ENCODE measurements at regions not wholly inside any gene's neighbourhood (a gene's known extent, or its start where the extent isn't known, plus 50 kb on each side); places are given as distances from the start of the nearest gene placed in this dataset.

DNA sequence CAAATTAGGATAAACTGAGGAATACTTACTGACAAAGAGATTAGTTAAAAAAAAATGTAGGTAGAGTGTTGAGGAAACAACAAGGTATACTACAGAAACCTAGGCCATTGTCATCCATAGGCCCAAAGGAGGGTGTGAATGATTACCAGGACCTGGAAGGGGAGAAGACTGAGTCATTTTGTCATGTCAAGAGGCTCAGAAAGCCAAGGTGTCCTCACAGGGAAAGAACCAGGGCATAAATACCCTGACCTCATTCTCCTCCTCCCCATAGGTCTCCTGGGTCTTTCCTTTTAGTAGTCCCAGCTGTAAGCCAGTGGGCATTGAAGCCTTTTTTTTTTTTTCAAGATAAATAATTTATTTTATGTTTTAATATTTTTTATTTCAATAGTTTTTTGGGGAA is 582.1 kb upstream of the JAG1 start:
- no peak for TF ChIP-seq POLR2AphosphoS5 (IDR thresholded peaks at IDR 0.05; ENCODE audit: low read depth, low read length)
- no peak for TF ChIP-seq REST (IDR thresholded peaks at IDR 0.05; ENCODE audit: insufficient read depth in 1 of 2, low read depth in 2 of 2, low read length in 2 of 2)
